GM20000 (cell line): ENCODE measurements at regions not wholly inside any gene's neighbourhood (a gene's known extent, or its start where the extent isn't known, plus 50 kb on each side); places are given as distances from the start of the nearest gene placed in this dataset.

Source experiments
- DNase-seq: peaks from one replicate; pipeline ENCODE4 v3.0.0; 2012; ENCODE audit warnings: low spot score
- CTCF ChIP-seq: IDR thresholded peaks from 2 replicates; pipeline ENCODE4 v1.5.1; 2012; ENCODE audit warnings: mild to moderate bottlenecking, control low read depth; ENCODE audit errors: extremely low read depth, missing control alignments

- no peak for DNase-seq
- no peak for TF ChIP-seq CTCF
Observed at GRCh38 chr13:50685491-50685890, 158.0 kb downstream of the DLEU7 start.

GRCh38 chr13:50685956-50686355 is 157.5 kb downstream of the DLEU7 start:
- TF ChIP-seq CTCF, result no peak
- no peak for DNase-seq

GRCh38 chr13:50686551-50686950 is 156.9 kb downstream of the DLEU7 start:
- DNase-seq, result peak; percentile 29
- TF ChIP-seq CTCF, result no peak

GRCh38 chr13:50687545-50687944 is 155.9 kb downstream of the DLEU7 start:
- no peak for TF ChIP-seq CTCF
- DNase-seq, result no peak

- DNase-seq, result no peak
- TF ChIP-seq CTCF, result no peak
Observed at GRCh38 chr13:50690006-50690405, 153.5 kb downstream of the DLEU7 start.

GRCh38 chr13:50691176-50691680 is 152.3 kb downstream of the DLEU7 start:
- no peak for DNase-seq
- TF ChIP-seq CTCF, result no peak

- no peak for DNase-seq
- TF ChIP-seq CTCF, result no peak
Observed at GRCh38 chr13:50691681-50692263, 151.7 kb downstream of the DLEU7 start.
